IMR-90 (cell line): ENCODE measurements at regions not wholly inside any gene's neighbourhood (a gene's known extent, or its start where the extent isn't known, plus 50 kb on each side); places are given as distances from the start of the nearest gene placed in this dataset.

Experiments used
- CTCF ChIP-seq: conservative IDR thresholded peaks from 2 replicates; pipeline ENCODE4 v1.5.1; 2012; ENCODE audit warnings: mild to moderate bottlenecking, low read depth, low read length, improper control_type of control experiment
- MAFK ChIP-seq: IDR thresholded peaks from 2 replicates; pipeline ENCODE4 v1.6.1; 2012; ENCODE audit warnings: low read depth, low read length, improper control_type of control experiment
- NFE2L2 ChIP-seq: fragments of 150-350 bp; IDR thresholded peaks from 2 replicates; pipeline ENCODE4 v1.6.1; 2016; ENCODE audit warnings: low read depth, mild to moderate bottlenecking, low read length
- RAD21 ChIP-seq: IDR thresholded peaks from 2 replicates; pipeline ENCODE4 v1.6.1; 2012; ENCODE audit warnings: low read length, improper control_type of control experiment
- RFX5 ChIP-seq: IDR thresholded peaks from 2 replicates; pipeline ENCODE4 v1.8.0; 2012; ENCODE audit warnings: low read depth, mild to moderate bottlenecking, low read length, moderate library complexity

DNA sequence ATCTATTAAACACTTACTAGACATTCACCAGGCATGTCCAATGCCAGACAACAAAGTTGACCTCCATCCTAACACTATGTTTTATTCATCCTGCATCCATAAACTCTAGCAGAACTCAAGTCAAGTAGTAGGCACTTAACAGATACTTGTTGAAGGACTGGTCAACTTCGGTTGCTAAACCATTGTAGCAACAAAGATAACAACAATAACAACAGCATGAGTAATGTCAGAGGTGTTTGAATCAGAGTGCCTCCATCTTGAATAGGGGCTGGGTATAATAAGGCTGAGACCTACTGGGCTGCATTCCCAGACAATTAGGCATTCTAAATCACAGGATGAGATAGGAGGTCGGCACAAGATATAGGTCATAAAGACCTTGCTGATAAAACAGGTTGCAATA, 180.5 kb upstream of the ZNF462 start:
- TF ChIP-seq RAD21 (no peak), CTCF (no peak), RFX5 (no peak), NFE2L2 (no peak), MAFK (no peak)
